ENCODE measurements at regions not wholly inside any gene's neighbourhood (a gene's known extent, or its start where the extent isn't known, plus 50 kb on each side); places are given as distances from the start of the nearest gene placed in this dataset.
"Not testable (repeated sequence)": the region's sequence is repeated elsewhere in the genome, so short reads cannot be mapped to it uniquely, and the experiment has no call there.

GRCh38 chr9:61953108-61953507 is 763.3 kb downstream of the SPATA31A7 start:
- DNase-seq (ENCODE audit: low read depth) = peak; percentile 0

GRCh38 chr9:61971635-61972034 is 781.8 kb downstream of the SPATA31A7 start:
- not testable (repeated sequence) for DNase-seq (ENCODE audit: low read depth)

GRCh38 chr9:61974501-61974900 is 784.7 kb downstream of the SPATA31A7 start:
- DNase-seq (ENCODE audit: low read depth) = not testable (repeated sequence)

- DNase-seq (ENCODE audit: low read depth) = not testable (repeated sequence)
Measured at GRCh38 chr9:61976318-61976717, 786.5 kb downstream of the SPATA31A7 start.

GRCh38 chr9:61982727-61983126 is 792.9 kb downstream of the SPATA31A7 start:
- not testable (repeated sequence) for DNase-seq (ENCODE audit: low read depth)

GRCh38 chr9:61983441-61983840 is 793.6 kb downstream of the SPATA31A7 start:
- DNase-seq (ENCODE audit: low read depth) = not testable (repeated sequence)

- not testable (repeated sequence) for DNase-seq (ENCODE audit: low read depth)
Measured at GRCh38 chr9:61983954-61984353, 794.1 kb downstream of the SPATA31A7 start.

- not testable (repeated sequence) for DNase-seq (ENCODE audit: low read depth)
Measured at GRCh38 chr9:61984513-61984912, 794.7 kb downstream of the SPATA31A7 start.

- not testable (repeated sequence) for DNase-seq (ENCODE audit: low read depth)
Measured at GRCh38 chr9:61992110-61992509, 802.3 kb downstream of the SPATA31A7 start.

- not testable (repeated sequence) for DNase-seq (ENCODE audit: low read depth)
Measured at GRCh38 chr9:62032441-62032840, 842.6 kb downstream of the SPATA31A7 start.

GRCh38 chr9:62038260-62038659 is 848.4 kb downstream of the SPATA31A7 start:
- DNase-seq (ENCODE audit: low read depth) = not testable (repeated sequence)

GRCh38 chr9:62058155-62058554 is 868.3 kb downstream of the SPATA31A7 start:
- DNase-seq (ENCODE audit: low read depth) = not testable (repeated sequence)

GRCh38 chr9:62071043-62071442 is 881.2 kb downstream of the SPATA31A7 start:
- DNase-seq (ENCODE audit: low read depth) = not testable (repeated sequence)

GRCh38 chr9:62073401-62073800 is 883.6 kb downstream of the SPATA31A7 start:
- not testable (repeated sequence) for DNase-seq (ENCODE audit: low read depth)

GRCh38 chr9:62084245-62084644 is 894.4 kb downstream of the SPATA31A7 start:
- not testable (repeated sequence) for DNase-seq (ENCODE audit: low read depth)

GRCh38 chr9:62095714-62096345 is 906.0 kb downstream of the SPATA31A7 start:
- not testable (repeated sequence) for DNase-seq (ENCODE audit: low read depth)

GRCh38 chr9:62110486-62110885 is 920.6 kb downstream of the SPATA31A7 start:
- DNase-seq (ENCODE audit: low read depth) = not testable (repeated sequence)

GRCh38 chr9:62116951-62117640 is 927.3 kb downstream of the SPATA31A7 start:
- not testable (repeated sequence) for DNase-seq (ENCODE audit: low read depth)

GRCh38 chr9:62119656-62120055 is 929.8 kb downstream of the SPATA31A7 start:
- not testable (repeated sequence) for DNase-seq (ENCODE audit: low read depth)

GRCh38 chr9:62125631-62126611 is 936.1 kb downstream of the SPATA31A7 start:
- not testable (repeated sequence) for DNase-seq (ENCODE audit: low read depth)

GRCh38 chr9:62135022-62135421 is 945.2 kb downstream of the SPATA31A7 start:
- not testable (repeated sequence) for DNase-seq (ENCODE audit: low read depth)

- not testable (repeated sequence) for DNase-seq (ENCODE audit: low read depth)
Measured at GRCh38 chr9:62145648-62146047, 955.8 kb downstream of the SPATA31A7 start.
